H9 (cell line): ENCODE measurements at regions not wholly inside any gene's neighbourhood (a gene's known extent, or its start where the extent isn't known, plus 50 kb on each side); places are given as distances from the start of the nearest gene placed in this dataset.

Source experiments
- DNase-seq: peaks from one replicate; pipeline ENCODE4 v3.0.0-alpha.2; 2017
- H2AFZ ChIP-seq: one replicate; pipeline ENCODE4 v1.6.1; 2013; ENCODE audit warnings: mild to moderate bottlenecking, low read length, control low read depth, moderate library complexity
- H2AK5ac ChIP-seq: 2 replicates; pipeline ENCODE4 v1.6.1; 2013; ENCODE audit warnings: low read length, control low read depth, mixed read lengths; ENCODE audit not compliant: insufficient read length
- H2BK120ac ChIP-seq: one replicate; pipeline ENCODE4 v1.6.1; 2013; ENCODE audit warnings: low read depth, mild to moderate bottlenecking, low read length, control low read depth, inconsistent platforms; ENCODE audit not compliant: poor library complexity, severe bottlenecking
- H2BK12ac ChIP-seq: 2 replicates; pipeline ENCODE4 v1.6.1; 2013; ENCODE audit warnings: low read length, control low read depth, mixed read lengths, low read depth; ENCODE audit not compliant: insufficient read length
- H2BK15ac ChIP-seq: 2 replicates; pipeline ENCODE4 v1.6.1; 2013; ENCODE audit warnings: low read depth, low read length, control low read depth
- H2BK20ac ChIP-seq: one replicate; pipeline ENCODE4 v1.6.1; 2013; ENCODE audit warnings: low read depth, mild to moderate bottlenecking, low read length, control low read depth, inconsistent platforms; ENCODE audit not compliant: poor library complexity, severe bottlenecking
- H2BK5ac ChIP-seq: 2 replicates; pipeline ENCODE4 v1.6.1; 2013; ENCODE audit warnings: low read length, control low read depth, mixed read lengths; ENCODE audit not compliant: insufficient read length
- H3K14ac ChIP-seq: 2 replicates; pipeline ENCODE4 v1.6.1; 2013; ENCODE audit warnings: low read length, control low read depth; ENCODE audit not compliant: insufficient read depth
- H3K18ac ChIP-seq: 2 replicates; pipeline ENCODE4 v1.6.1; 2013; ENCODE audit warnings: low read depth, mild to moderate bottlenecking, mixed read lengths, low read length, control low read depth; ENCODE audit not compliant: insufficient read length
- H3K23ac ChIP-seq: 2 replicates; pipeline ENCODE4 v1.6.1; 2013; ENCODE audit warnings: low read length, control low read depth, mixed read lengths, low read depth; ENCODE audit not compliant: insufficient read length
- H3K23me2 ChIP-seq: 2 replicates; pipeline ENCODE4 v1.6.1; 2013; ENCODE audit warnings: low read depth, mild to moderate bottlenecking, mixed read lengths, low read length, control low read depth; ENCODE audit not compliant: insufficient read length, poor library complexity, severe bottlenecking
- H3K27ac ChIP-seq: 2 replicates; pipeline ENCODE4 v1.5.1; 2013; ENCODE audit warnings: low read length, control low read depth, mixed read lengths, low read depth; ENCODE audit not compliant: insufficient read length
- H3K27me3 ChIP-seq: 2 replicates; pipeline ENCODE4 v1.6.1; 2013; ENCODE audit warnings: low read length, control low read depth, inconsistent platforms; ENCODE audit not compliant: insufficient read depth
- H3K4ac ChIP-seq: 2 replicates; pipeline ENCODE4 v1.6.1; 2013; ENCODE audit warnings: low read depth, mild to moderate bottlenecking, control low read depth, inconsistent platforms, low read length, moderate library complexity
- H3K4me1 ChIP-seq: 2 replicates; pipeline ENCODE4 v1.6.1; 2013; ENCODE audit warnings: low read length, control low read depth, inconsistent platforms; ENCODE audit not compliant: insufficient read depth
- H3K4me2 ChIP-seq: 2 replicates; pipeline ENCODE4 v1.6.1; 2013; ENCODE audit warnings: low read length, control low read depth, mixed read lengths; ENCODE audit not compliant: insufficient read length, insufficient read depth
- H3K56ac ChIP-seq: 2 replicates; pipeline ENCODE4 v1.6.1; 2013; ENCODE audit warnings: low read depth, mild to moderate bottlenecking, mixed read lengths, low read length, control low read depth; ENCODE audit not compliant: insufficient read length
- H3K79me1 ChIP-seq: 2 replicates; pipeline ENCODE4 v1.6.1; 2013; ENCODE audit warnings: low read depth, mild to moderate bottlenecking, moderate library complexity, low read length, control low read depth, inconsistent platforms; ENCODE audit not compliant: insufficient read depth, poor library complexity, severe bottlenecking
- H3K79me2 ChIP-seq: 2 replicates; pipeline ENCODE4 v1.6.1; 2013; ENCODE audit warnings: low read length, control low read depth, inconsistent platforms; ENCODE audit not compliant: insufficient read depth
- H3K9ac ChIP-seq: 2 replicates; pipeline ENCODE4 v1.6.1; 2013; ENCODE audit warnings: low read length, control low read depth, mixed read lengths; ENCODE audit not compliant: insufficient read length; ENCODE audit errors: extremely low read depth
- H3K9me3 ChIP-seq: one replicate; pipeline ENCODE4 v1.6.1; 2013; ENCODE audit warnings: low read depth, low read length, inconsistent platforms; ENCODE audit not compliant: control insufficient read depth
- H3T11ph ChIP-seq: one replicate; pipeline ENCODE4 v1.6.1; 2013; ENCODE audit warnings: mild to moderate bottlenecking, low read length, control low read depth, inconsistent platforms
- H4K20me1 ChIP-seq: one replicate; pipeline ENCODE4 v1.6.1; 2013; ENCODE audit not compliant: control insufficient read depth, insufficient read length, insufficient read depth
- H4K5ac ChIP-seq: 2 replicates; pipeline ENCODE4 v1.6.1; 2013; ENCODE audit warnings: low read depth, mild to moderate bottlenecking, mixed read lengths, low read length, control low read depth; ENCODE audit not compliant: insufficient read length
- H4K8ac ChIP-seq: replicated peaks from 2 replicates; pipeline ENCODE4 v1.6.1; 2013; ENCODE audit warnings: low read length, control low read depth, mixed read lengths, low read depth; ENCODE audit not compliant: insufficient read length
- H4K91ac ChIP-seq: 2 replicates; pipeline ENCODE4 v1.6.1; 2013; ENCODE audit warnings: low read depth, mild to moderate bottlenecking, moderate library complexity, mixed read lengths, low read length, control low read depth; ENCODE audit not compliant: insufficient read length
- H3K27ac Mint-ChIP-seq, 3 experiments: 2 replicates in 2 of 3; 3 replicates in 1 of 3; pipeline ENCODE4 v1.8.0; 2020 to 2021; ENCODE audit warnings: mixed read lengths in 3 of 3, mild to moderate bottlenecking in 1 of 3, moderate library complexity in 1 of 3
- H3K27me3 Mint-ChIP-seq: 2 replicates; pipeline ENCODE4 v1.8.0; 2021; ENCODE audit warnings: low read depth, mild to moderate bottlenecking, moderate library complexity, mixed read lengths
- H3K36me3 Mint-ChIP-seq, 3 experiments: 2 replicates in 2 of 3; 3 replicates in 1 of 3; pipeline ENCODE4 v1.8.0; 2020 to 2021; ENCODE audit warnings: low read depth in 3 of 3, mixed read lengths in 3 of 3; ENCODE audit not compliant: insufficient read depth in 1 of 3
- H3K4me1 Mint-ChIP-seq, 2 experiments: 2 replicates each; pipeline ENCODE4 v1.8.0; 2020; ENCODE audit warnings: mixed read lengths in 2 of 2
- H3K4me3 Mint-ChIP-seq, 2 experiments: 2 replicates in 1 of 2; 3 replicates in 1 of 2; pipeline ENCODE4 v1.8.0; 2020 to 2021; ENCODE audit warnings: mild to moderate bottlenecking in 2 of 2, mixed read lengths in 2 of 2, moderate library complexity in 1 of 2
- H3K9me3 Mint-ChIP-seq, 2 experiments: 2 replicates in 1 of 2; 3 replicates in 1 of 2; pipeline ENCODE4 v1.8.0; 2020; ENCODE audit warnings: mild to moderate bottlenecking in 2 of 2, mixed read lengths in 2 of 2, moderate library complexity in 1 of 2
- TF ChIP-seq, protein P1 (sequence below): fragments of 200-600 bp; sonication (generic); conservative IDR thresholded peaks from 3 replicates; pipeline ENCODE4 v1.8.0; 2021; ENCODE audit warnings: antibody characterized with exemption, mild to moderate bottlenecking

GRCh38 chr2:167504695-167505094 is 616.4 kb downstream of the XIRP2 start:
- H3K9me3 Mint-ChIP-seq: no peaks in the 10 kb centered on the region
- no peaks in the 10 kb centered on the region for H3K79me2 ChIP-seq
- no peak overlapping the region for H3K4me2 ChIP-seq
- H3K27ac Mint-ChIP-seq: no peak overlapping the region
- no peak for DNase-seq
- no peak overlapping the region for H4K91ac ChIP-seq
- no peak overlapping the region for H3K18ac ChIP-seq
- no peaks in the 10 kb centered on the region for H3K27me3 ChIP-seq
- H3K79me1 ChIP-seq: no peaks in the 10 kb centered on the region
- H2AK5ac ChIP-seq: no peak overlapping the region
- H3K27me3 Mint-ChIP-seq: no peaks in the 10 kb centered on the region
- no peak overlapping the region for H2BK20ac ChIP-seq
- H3K4me3 Mint-ChIP-seq: no peak overlapping the region
- no peak overlapping the region for H3K4ac ChIP-seq
- H3T11ph ChIP-seq: no peak overlapping the region
- H3K23me2 ChIP-seq: no peaks in the 10 kb centered on the region
- H3K4me1 ChIP-seq: no peaks in the 10 kb centered on the region
- no peaks in the 10 kb centered on the region for H3K9me3 ChIP-seq
- H3K56ac ChIP-seq: no peak overlapping the region
- H3K23ac ChIP-seq: no peak overlapping the region
- TF ChIP-seq, protein P1, sequence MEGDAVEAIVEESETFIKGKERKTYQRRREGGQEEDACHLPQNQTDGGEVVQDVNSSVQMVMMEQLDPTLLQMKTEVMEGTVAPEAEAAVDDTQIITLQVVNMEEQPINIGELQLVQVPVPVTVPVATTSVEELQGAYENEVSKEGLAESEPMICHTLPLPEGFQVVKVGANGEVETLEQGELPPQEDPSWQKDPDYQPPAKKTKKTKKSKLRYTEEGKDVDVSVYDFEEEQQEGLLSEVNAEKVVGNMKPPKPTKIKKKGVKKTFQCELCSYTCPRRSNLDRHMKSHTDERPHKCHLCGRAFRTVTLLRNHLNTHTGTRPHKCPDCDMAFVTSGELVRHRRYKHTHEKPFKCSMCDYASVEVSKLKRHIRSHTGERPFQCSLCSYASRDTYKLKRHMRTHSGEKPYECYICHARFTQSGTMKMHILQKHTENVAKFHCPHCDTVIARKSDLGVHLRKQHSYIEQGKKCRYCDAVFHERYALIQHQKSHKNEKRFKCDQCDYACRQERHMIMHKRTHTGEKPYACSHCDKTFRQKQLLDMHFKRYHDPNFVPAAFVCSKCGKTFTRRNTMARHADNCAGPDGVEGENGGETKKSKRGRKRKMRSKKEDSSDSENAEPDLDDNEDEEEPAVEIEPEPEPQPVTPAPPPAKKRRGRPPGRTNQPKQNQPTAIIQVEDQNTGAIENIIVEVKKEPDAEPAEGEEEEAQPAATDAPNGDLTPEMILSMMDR: no peak
- no peak overlapping the region for H3K9ac ChIP-seq
- H3K27ac ChIP-seq: no peak overlapping the region
- H4K5ac ChIP-seq: no peak overlapping the region
- no peak overlapping the region for H2BK12ac ChIP-seq
- H3K36me3 Mint-ChIP-seq: peaks cover 0 to 2% (median 2%) of the 10 kb centered on the region in 3 experiments; a peak in 2 of 7 replicates
- H2BK15ac ChIP-seq: no peak overlapping the region
- H4K8ac ChIP-seq: no peak overlapping the region
- H2BK120ac ChIP-seq: no peak overlapping the region
- peaks cover 10 to 12% of the 10 kb centered on the region in 2 experiments for H3K4me1 Mint-ChIP-seq
- H3K14ac ChIP-seq: no peak overlapping the region
- H2AFZ ChIP-seq: no peak overlapping the region
- no peak overlapping the region for H2BK5ac ChIP-seq
- no peaks in the 10 kb centered on the region for H4K20me1 ChIP-seq
